A549 (cell line): ENCODE measurements at regions not wholly inside any gene's neighbourhood (a gene's known extent, or its start where the extent isn't known, plus 50 kb on each side); places are given as distances from the start of the nearest gene placed in this dataset.

Experiments used
- ATAC-seq, 2 experiments: fragments of 200-7000 bp in 1 of 2; fragments of >200 bp in 1 of 2; cut with Nextera tagmentation in 1 of 2; cut with Tn5 transposase in 1 of 2; 3 replicates each; pipeline versions ENCODE4 v1.8.0 to v1.9.1; 2018 to 2020; ENCODE audit warnings: mild to moderate bottlenecking in 1 of 2, moderate library complexity in 1 of 2
- CTCF ChIA-PET: fragments of 300-600 bp; sonication (Branson Sonifier 250); formaldehyde crosslinking; extraction: SDS; loops from one replicate; lab custom pipeline; 2021; ENCODE audit warnings: antibody characterized with exemption, inconsistent platforms; lab: Yijun Ruan, JAX
- POLR2A ChIA-PET: fragments of 350-600 bp; formaldehyde crosslinking; extraction: SDS; loops from one replicate; lab custom pipeline; 2021; ENCODE audit warnings: antibody characterized with exemption, inconsistent platforms; lab: Yijun Ruan, JAX
- DNase-seq, 2 experiments: peaks; one replicate each; pipeline versions ENCODE4 v3.0.0 to v3.0.0-alpha.2; 2011 to 2016; ENCODE audit warnings: low read depth in 1 of 2, low spot score in 1 of 2
- FAIRE-seq: peaks from 2 replicates; lab custom pipeline; 2011; peaks lifted over from hg19 to GRCh38; lab: Jason Lieb, UNC
- H3K27ac ChIP-seq, 2 experiments: fragments of >200 bp; sonication (Bioruptor Twin); formaldehyde crosslinking; 3 replicates each; pipeline ENCODE4 v1.5.1; 2016 to 2017
- H3K4me1 ChIP-seq: fragments of >200 bp; sonication (Bioruptor Twin); formaldehyde crosslinking; 3 replicates; pipeline ENCODE4 v1.6.1; 2016
- H3K4me2 ChIP-seq: fragments of >200 bp; sonication (Bioruptor Twin); formaldehyde crosslinking; 3 replicates; pipeline ENCODE4 v1.6.1; 2016
- H3K4me3 ChIP-seq: fragments of >200 bp; sonication (Bioruptor Twin); formaldehyde crosslinking; 3 replicates; pipeline ENCODE4 v1.5.1; 2016
- H3K9me3 ChIP-seq: fragments of >200 bp; sonication (Bioruptor Twin); formaldehyde crosslinking; 3 replicates; pipeline ENCODE4 v1.6.1; 2016
- BHLHE40 ChIP-seq: IDR thresholded peaks from 2 replicates; pipeline ENCODE4 v1.6.1; 2012; ENCODE audit warnings: low read depth, low read length, inconsistent platforms
- CEBPB ChIP-seq, 2 experiments: fragments of >200 bp in 1 of 2; sonication (Bioruptor Twin) in 1 of 2; formaldehyde crosslinking in 1 of 2; IDR thresholded peaks; 2 replicates each; pipeline ENCODE4 v1.6.1; 2012 to 2016
- CHD4 ChIP-seq: fragments of 200-600 bp; sonication (generic); IDR thresholded peaks from 2 replicates; pipeline ENCODE4 v1.6.1; 2016; ENCODE audit warnings: antibody characterized with exemption, mild to moderate bottlenecking, borderline replicate concordance
- CTCF ChIP-seq: fragments of >200 bp; sonication (Bioruptor Twin); formaldehyde crosslinking; IDR thresholded peaks from 3 replicates; pipeline ENCODE4 v1.5.1; 2016
- HOXA7 ChIP-seq: fragments of 250-450 bp; sonication (Bioruptor Pico); IDR thresholded peaks from 2 replicates; pipeline ENCODE4 v1.5.0; 2020; ENCODE audit warnings: mild to moderate bottlenecking, moderate library complexity
- HOXB13 ChIP-seq: fragments of 250-450 bp; sonication (Bioruptor Pico); IDR thresholded peaks from 2 replicates; pipeline ENCODE4 v1.5.0; 2020; ENCODE audit warnings: low read depth, mild to moderate bottlenecking, moderate library complexity
- KDM1A ChIP-seq: fragments of 200-600 bp; sonication (generic); IDR thresholded peaks from 2 replicates; pipeline ENCODE4 v1.6.1; 2016; ENCODE audit warnings: low read depth, mild to moderate bottlenecking
- NR3C1 ChIP-seq: fragments of >200 bp; sonication (Bioruptor Twin); formaldehyde crosslinking; IDR thresholded peaks from 3 replicates; pipeline ENCODE4 v1.6.1; 2017
- POLR2A ChIP-seq: IDR thresholded peaks from 2 replicates; pipeline ENCODE4 v1.6.1; 2012; ENCODE audit warnings: mild to moderate bottlenecking, low read length
- RNF2 ChIP-seq: fragments of 200-600 bp; sonication (generic); IDR thresholded peaks from 2 replicates; pipeline ENCODE4 v1.6.1; 2016; ENCODE audit warnings: low read depth, mild to moderate bottlenecking, antibody characterized with exemption, moderate library complexity, borderline replicate concordance
- TFCP2L1 ChIP-seq: fragments of 250-450 bp; sonication (Bioruptor Pico); IDR thresholded peaks from 2 replicates; pipeline ENCODE4 v1.5.0; 2021; ENCODE audit warnings: mild to moderate bottlenecking
- ZNF302 ChIP-seq: fragments of 250-450 bp; sonication (Bioruptor Pico); IDR thresholded peaks from 2 replicates; pipeline ENCODE4 v1.9.0; 2021; ENCODE audit warnings: inconsistent platforms, mild to moderate bottlenecking, moderate library complexity
- WGBS: methylation state at CpG from one replicate; pipeline ENCODE4 v1.1.6; 2017; ENCODE audit errors: missing lambda C conversion rate; 5-methylcytosine and 5-hydroxymethylcytosine counted together
- TF ChIP-seq, protein P1 (sequence below): IDR thresholded peaks from 2 replicates; pipeline ENCODE4 v1.6.1; 2012
- TF ChIP-seq, protein P2 (sequence below): IDR thresholded peaks from 2 replicates; pipeline ENCODE4 v1.6.1; 2012
- TF ChIP-seq, protein P3 (sequence below): fragments of 250-450 bp; sonication (Bioruptor Pico); IDR thresholded peaks from 2 replicates; pipeline ENCODE4 v1.5.0; 2021; ENCODE audit warnings: mild to moderate bottlenecking, moderate library complexity, borderline replicate concordance
- TF ChIP-seq, protein P4 (sequence below): fragments of >200 bp; sonication (Bioruptor Twin); formaldehyde crosslinking; IDR thresholded peaks from 3 replicates; pipeline ENCODE4 v1.6.1; 2016
- TF ChIP-seq, protein P5 (sequence below): fragments of 250-450 bp; sonication (Bioruptor Pico); IDR thresholded peaks from 2 replicates; pipeline ENCODE4 v1.5.0; 2020; ENCODE audit warnings: low read depth, mild to moderate bottlenecking, moderate library complexity

- POLR2A ChIA-PET = no interaction called here
- Histone ChIP-seq H3K4me2 (no peak overlapping the region), H3K27ac (no peak overlapping the region), H3K9me3 (no peaks in the 10 kb centered on the region), H3K4me1 (no peaks in the 10 kb centered on the region), H3K4me3 (no peak overlapping the region)
- CTCF ChIA-PET = interaction anchor here (0.9 kb wide), 1 partner anchor 760 kb away, joined by 3 read pairs; no protein-coding TSS in a partner anchor
- no peak for ATAC-seq
- DNase-seq = no peak
- TF ChIP-seq, protein P1, sequence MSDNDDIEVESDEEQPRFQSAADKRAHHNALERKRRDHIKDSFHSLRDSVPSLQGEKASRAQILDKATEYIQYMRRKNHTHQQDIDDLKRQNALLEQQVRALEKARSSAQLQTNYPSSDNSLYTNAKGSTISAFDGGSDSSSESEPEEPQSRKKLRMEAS = no peak
- TF ChIP-seq, protein P2, sequence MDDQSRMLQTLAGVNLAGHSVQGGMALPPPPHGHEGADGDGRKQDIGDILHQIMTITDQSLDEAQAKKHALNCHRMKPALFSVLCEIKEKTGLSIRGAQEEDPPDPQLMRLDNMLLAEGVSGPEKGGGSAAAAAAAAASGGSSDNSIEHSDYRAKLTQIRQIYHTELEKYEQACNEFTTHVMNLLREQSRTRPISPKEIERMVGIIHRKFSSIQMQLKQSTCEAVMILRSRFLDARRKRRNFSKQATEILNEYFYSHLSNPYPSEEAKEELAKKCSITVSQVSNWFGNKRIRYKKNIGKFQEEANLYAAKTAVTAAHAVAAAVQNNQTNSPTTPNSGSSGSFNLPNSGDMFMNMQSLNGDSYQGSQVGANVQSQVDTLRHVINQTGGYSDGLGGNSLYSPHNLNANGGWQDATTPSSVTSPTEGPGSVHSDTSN = no peak
- TF ChIP-seq RNF2 (no peak), HOXB13 (CRISPR knock-in tag) (no peak), TFCP2L1 (no peak), KDM1A (no peak), NR3C1 (no peak), CTCF (no peak)
- TF ChIP-seq, protein P3, sequence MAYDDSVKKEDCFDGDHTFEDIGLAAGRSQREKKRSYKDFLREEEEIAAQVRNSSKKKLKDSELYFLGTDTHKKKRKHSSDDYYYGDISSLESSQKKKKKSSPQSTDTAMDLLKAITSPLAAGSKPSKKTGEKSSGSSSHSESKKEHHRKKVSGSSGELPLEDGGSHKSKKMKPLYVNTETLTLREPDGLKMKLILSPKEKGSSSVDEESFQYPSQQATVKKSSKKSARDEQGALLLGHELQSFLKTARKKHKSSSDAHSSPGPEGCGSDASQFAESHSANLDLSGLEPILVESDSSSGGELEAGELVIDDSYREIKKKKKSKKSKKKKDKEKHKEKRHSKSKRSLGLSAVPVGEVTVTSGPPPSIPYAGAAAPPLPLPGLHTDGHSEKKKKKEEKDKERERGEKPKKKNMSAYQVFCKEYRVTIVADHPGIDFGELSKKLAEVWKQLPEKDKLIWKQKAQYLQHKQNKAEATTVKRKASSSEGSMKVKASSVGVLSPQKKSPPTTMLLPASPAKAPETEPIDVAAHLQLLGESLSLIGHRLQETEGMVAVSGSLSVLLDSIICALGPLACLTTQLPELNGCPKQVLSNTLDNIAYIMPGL (CRISPR knock-in tag) = no peak
- TF ChIP-seq, protein P4, sequence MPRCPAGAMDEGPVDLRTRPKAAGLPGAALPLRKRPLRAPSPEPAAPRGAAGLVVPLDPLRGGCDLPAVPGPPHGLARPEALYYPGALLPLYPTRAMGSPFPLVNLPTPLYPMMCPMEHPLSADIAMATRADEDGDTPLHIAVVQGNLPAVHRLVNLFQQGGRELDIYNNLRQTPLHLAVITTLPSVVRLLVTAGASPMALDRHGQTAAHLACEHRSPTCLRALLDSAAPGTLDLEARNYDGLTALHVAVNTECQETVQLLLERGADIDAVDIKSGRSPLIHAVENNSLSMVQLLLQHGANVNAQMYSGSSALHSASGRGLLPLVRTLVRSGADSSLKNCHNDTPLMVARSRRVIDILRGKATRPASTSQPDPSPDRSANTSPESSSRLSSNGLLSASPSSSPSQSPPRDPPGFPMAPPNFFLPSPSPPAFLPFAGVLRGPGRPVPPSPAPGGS = no peak
- TF ChIP-seq, protein P5, sequence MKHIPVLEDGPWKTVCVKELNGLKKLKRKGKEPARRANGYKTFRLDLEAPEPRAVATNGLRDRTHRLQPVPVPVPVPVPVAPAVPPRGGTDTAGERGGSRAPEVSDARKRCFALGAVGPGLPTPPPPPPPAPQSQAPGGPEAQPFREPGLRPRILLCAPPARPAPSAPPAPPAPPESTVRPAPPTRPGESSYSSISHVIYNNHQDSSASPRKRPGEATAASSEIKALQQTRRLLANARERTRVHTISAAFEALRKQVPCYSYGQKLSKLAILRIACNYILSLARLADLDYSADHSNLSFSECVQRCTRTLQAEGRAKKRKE (CRISPR knock-in tag) = no peak
- no peak for FAIRE-seq
These were observed 502.1 kb downstream of the SOX6 start for GRCh38 chr11:15854245-15854644.

- ChIA-PET POLR2A (no interaction called here), CTCF (interaction anchor here (0.6 to 0.8 kb wide), 2 partner anchors 110 to 209 kb away, joined by 3 to 5 read pairs; no protein-coding TSS in a partner anchor)
- no peak for FAIRE-seq
- ATAC-seq = no peak
- DNase-seq = no peak
- H3K4me1 ChIP-seq = no peaks in the 10 kb centered on the region
- no peak overlapping the region for H3K27ac ChIP-seq
- WGBS = 48% methylated on average over 3 of the region's 3 CpGs
- H3K9me3 ChIP-seq = no peaks in the 10 kb centered on the region
- H3K4me3 ChIP-seq = no peak overlapping the region
- H3K4me2 ChIP-seq = no peak overlapping the region
- no peak for TF ChIP-seq BHLHE40
- no peak for TF ChIP-seq CEBPB (IDR thresholded peaks at IDR 0.05)
- no peak for TF ChIP-seq HOXA7 (CRISPR knock-in tag)
These were observed 497.5 kb downstream of the SOX6 start for GRCh38 chr11:15858881-15859280.

DNA sequence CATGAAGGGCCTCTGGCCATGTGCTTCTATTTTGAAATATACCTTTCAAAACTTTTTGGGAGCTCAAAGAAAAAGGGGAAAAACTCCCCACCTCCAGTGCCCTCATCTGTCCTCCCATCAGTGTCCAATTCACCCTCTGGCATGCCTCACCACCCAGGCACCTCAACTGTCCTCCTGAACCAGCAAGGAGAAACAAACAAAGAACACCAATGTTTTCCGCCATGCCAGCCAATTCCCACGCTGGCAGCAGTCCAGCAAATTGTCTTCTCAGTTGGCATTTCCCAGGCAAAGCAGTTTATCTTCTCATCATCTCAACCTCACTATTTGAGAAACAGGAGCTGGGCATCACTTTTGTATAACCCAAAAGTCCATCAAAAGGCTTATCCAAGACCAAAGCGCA is 496.9 kb downstream of the SOX6 start:
- TF ChIP-seq CHD4 (no peak), POLR2A (no peak), ZNF302 (CRISPR knock-in tag) (no peak)
- TF ChIP-seq, all 56 proteins: peak for 0
- Histone ChIP-seq H3K4me2 (no peak overlapping the region), H3K4me1 (no peaks in the 10 kb centered on the region), H3K9me3 (no peaks in the 10 kb centered on the region), H3K27ac (no peak overlapping the region), H3K4me3 (no peak overlapping the region)
- POLR2A ChIA-PET = no interaction called here
- ATAC-seq (no peak), FAIRE-seq (no peak), DNase-seq (no peak)
- WGBS = 61% methylated on average over 3 of the region's 3 CpGs
- CTCF ChIA-PET = interaction anchor here (0.8 kb wide), 1 partner anchor 210 kb away, joined by 3 read pairs; no protein-coding TSS in a partner anchor
